Hematopoietic multipotent progenitor cell treated with erythropoietin and hydrocortisone succinate and interleukin-3 and kit ligand, for 15 days (in vitro differentiated cells): ENCODE measurements at regions not wholly inside any gene's neighbourhood (a gene's known extent, or its start where the extent isn't known, plus 50 kb on each side); places are given as distances from the start of the nearest gene placed in this dataset.
"Not testable (repeated sequence)": the region's sequence is repeated elsewhere in the genome, so short reads cannot be mapped to it uniquely, and the experiment has no call there.

ENCODE experiments used
- DNase-seq: peaks from one replicate; pipeline ENCODE4 v3.0.0-alpha.2; 2015; ENCODE audit warnings: low spot score

DNA sequence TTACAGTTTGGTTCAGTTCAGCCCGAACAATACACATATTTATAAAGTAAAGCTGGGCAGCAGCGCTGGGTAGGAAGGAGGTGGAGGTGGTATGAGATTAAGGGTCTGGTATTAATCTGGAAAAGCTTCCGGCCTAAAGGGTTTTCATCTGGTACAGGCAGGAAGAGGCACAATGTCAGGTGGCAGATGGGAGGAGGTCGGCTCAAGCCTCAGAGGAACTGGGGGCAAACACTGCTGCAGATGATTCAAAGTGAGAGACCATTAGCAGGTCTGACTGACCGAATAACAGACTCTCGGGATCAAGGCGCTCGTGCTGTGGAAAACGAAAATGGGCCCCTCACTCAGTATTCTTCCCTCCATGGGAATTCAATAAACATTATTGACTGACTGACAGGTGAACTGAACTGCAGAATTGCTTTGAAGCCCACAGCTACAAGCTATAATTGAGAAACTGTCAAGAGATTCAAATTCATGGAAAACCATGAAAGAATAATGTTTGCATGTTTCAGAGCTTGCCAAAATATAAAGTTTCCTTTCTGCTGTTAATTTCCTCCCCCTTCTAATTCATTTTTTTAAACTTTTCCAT lies 75.3 kb downstream of the TMEM167A start:
- DNase-seq = no peak

DNA sequence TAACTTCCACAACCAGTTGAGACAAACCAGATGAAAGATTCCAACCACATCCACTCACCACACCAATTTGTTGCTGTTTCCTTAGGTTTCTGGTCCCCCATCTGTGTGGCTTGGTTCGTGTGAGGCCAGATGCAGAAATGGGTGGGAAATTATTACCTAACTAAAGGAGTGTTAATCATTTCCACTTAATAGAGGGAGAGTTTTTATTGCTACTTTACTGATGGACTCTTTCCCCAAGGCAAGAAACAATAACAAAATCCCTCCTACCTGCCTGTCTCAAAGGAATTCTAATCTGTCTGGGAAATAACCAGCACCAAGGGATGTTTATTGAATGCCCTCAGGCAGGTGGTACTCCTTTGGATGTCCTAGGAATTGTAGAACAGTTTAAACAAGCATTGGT lies 76.3 kb downstream of the TMEM167A start:
- no peak for DNase-seq

DNA sequence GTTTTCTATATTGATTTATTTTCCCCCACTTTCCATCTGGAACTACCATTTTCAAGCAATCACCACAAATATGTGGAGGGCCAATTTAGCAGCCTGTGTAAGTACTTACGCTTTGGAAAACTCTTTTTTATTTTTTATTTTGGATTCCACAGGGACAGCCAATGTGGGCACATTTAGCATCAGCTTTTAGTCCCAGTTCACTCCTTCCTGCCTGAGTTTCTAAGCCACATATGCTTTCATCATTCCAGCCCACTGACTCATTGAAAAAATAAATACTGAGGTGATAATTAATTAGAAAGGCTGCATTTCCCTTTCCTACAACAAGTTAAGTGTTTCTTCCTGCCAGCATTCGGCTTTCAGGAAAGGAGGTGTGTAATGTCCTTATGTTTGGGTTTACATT lies 76.8 kb downstream of the TMEM167A start:
- DNase-seq = no peak

- no peak for DNase-seq
Observed at GRCh38 chr5:82993416-82993815, 83.8 kb downstream of the TMEM167A start.

GRCh38 chr5:82992646-82993045 lies 84.5 kb downstream of the TMEM167A start:
- no peak for DNase-seq

DNA sequence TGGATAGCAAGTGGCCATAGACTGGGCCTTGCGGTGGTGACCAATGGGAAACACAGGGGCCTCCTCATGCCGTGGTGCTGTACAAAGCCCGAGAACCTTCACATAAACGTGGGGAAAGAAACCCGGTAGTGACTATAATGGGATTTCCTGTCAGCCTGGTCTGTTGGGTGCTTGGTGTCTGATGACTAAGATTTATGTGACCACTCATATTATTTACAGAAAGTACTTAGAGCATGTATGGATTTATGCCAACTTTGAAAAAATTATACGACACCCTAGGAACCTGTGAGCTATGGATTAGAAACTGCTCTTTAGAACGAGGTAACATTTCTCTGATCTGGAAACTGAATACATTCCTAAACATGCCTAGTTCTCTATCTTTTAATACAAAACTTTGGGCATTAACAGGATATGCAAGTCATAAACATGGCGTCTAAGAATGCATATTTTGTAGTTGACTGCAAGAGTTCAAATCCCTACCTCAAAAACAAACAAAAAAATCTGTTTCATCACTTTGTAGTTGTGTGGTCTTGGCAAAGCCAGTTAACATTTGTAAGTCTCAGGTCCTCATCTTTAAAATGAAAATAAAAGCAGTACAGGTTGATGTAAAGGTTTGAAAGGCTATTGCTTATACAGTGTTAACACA lies 85.4 kb downstream of the TMEM167A start:
- no peak for DNase-seq

GRCh38 chr5:82991059-82991458 lies 86.1 kb downstream of the TMEM167A start:
- no peak for DNase-seq

DNA sequence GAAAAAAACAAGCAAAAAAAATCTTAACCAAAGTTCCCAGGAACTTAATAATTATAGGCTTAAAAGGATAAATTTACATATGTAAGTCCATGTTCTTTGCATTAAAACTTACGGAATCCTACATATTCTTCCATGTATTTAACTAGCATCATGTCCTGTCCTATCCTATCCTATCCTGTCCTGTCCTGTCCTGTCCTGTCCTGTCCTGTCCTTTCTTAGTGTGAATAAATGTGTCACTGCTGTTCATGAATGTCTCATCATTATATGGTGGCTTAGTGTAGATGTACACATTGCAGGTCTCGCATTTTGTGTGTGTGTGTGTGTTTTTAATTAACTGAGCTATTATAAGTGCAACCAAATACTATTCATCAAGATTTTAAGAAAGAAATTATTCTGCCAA lies 90.0 kb downstream of the TMEM167A start:
- DNase-seq = no peak

GRCh38 chr5:82986404-82986803 lies 90.8 kb downstream of the TMEM167A start:
- DNase-seq = no peak

- no peak for DNase-seq
Observed at GRCh38 chr5:82985763-82986162, 91.4 kb downstream of the TMEM167A start.

DNA sequence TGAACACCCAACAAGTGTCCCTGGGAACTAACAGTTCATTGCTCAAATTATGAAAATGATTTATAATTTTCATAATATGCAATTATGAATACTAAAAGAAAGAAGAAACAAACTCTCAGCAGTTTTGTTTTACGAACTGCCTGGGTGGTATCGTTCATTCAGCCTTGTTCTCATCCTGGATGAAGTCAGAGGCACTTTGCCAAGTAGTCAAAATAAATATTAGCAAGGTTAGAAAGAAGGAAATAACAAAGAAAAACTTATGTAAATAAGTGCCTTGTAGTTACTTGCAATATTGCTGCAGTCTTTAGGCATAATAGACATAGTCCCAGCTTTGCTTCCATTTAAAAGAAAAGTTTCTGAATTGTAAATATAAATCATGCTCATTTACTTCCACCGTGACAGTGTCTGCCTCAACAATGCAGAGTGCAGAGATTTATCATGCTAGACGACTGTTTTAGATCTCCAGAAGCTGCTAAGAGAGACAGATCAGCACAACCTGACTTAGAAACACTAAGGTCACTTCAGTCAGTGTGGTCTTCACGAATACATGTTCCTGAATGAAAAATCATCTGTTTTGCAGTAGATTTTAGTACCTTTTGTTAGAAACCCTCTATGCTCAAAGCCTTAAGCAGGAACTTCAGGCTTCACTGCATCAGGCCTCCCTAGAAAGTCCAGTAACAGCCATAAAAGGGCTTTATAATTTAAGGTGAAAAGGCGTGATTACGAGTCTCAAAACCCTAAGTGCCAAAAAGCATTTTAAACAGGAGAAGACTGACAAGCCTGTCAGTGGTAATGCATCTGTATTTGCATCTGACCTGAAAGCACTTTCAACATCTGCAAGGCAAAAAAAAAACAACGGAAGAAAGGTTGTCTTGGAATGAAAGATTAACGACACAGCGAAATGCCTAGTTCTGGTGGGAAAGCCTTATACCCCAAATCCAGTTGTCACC lies 92.1 kb downstream of the TMEM167A start:
- DNase-seq = no peak

DNA sequence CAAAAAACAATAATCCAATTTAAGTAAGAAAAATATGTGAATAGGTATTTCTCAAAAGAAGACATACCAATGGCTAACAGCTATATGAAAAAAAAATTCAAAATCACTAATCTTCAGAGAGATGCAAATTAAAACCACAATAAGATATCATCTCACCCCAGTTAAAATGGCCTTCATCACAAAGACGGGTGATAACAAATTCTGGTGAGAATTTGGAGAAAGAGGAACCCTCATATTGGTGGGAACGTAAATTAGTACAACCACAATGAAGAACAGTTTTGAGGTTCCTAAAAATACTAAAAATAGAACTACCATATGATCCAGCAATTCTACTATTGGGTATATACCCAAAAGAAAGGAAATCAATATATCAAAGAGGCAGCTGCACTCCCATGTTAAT lies 94.3 kb downstream of the TMEM167A start:
- no peak for DNase-seq

- not testable (repeated sequence) for DNase-seq
Observed at GRCh38 chr5:82976887-82977286, 100.3 kb downstream of the TMEM167A start.

- DNase-seq = no peak
Observed at GRCh38 chr5:82975812-82976211, 101.4 kb downstream of the TMEM167A start.

DNA sequence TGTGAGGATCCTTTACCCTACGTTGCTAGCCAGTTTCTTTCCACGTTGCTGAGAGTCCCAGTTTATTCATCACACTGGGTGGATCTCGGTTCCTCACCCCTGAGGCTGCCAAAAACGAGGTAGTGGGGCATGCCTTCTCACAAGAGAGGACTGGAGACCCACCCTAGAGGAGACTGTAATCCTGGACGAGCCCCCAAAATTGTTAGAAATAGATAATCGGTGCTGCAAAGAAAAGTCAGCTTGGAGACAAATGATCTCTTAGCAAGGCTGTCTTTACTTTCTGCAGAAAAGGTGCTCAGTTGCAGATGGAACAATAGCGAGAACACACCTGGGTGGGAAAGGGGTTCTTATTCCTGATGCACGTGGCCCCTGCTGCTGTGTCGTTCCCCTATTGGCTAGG lies 101.8 kb downstream of the TMEM167A start:
- no peak for DNase-seq

- DNase-seq = not testable (repeated sequence)
Observed at GRCh38 chr5:82974346-82974745, 102.8 kb downstream of the TMEM167A start.

DNA sequence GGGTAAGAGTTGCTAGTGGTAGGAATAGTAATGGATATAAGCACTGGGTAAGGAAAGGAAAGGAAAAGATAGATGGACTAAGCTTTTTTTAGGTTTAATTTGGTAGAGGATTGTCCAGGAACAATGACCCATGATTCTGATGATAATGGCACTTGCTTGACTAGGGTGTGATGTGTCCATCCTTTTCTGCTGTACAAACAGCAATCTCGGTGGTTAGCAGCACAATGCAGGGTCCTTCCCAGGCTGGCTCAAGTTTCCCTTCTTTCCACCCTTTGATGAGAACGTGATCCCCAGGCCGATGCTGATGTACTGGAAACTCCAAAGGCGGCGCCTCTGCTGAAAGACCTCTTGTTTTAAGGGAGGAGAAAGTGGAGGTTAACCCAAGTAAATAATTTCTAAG lies 105.3 kb downstream of the TMEM167A start:
- no peak for DNase-seq

GRCh38 chr5:82971034-82971806 lies 106.0 kb downstream of the TMEM167A start:
- not testable (repeated sequence) for DNase-seq

GRCh38 chr5:82969221-82969976 lies 107.8 kb downstream of the TMEM167A start:
- not testable (repeated sequence) for DNase-seq

- no peak for DNase-seq
Observed at GRCh38 chr5:82967072-82967471, 110.1 kb downstream of the TMEM167A start.

DNA sequence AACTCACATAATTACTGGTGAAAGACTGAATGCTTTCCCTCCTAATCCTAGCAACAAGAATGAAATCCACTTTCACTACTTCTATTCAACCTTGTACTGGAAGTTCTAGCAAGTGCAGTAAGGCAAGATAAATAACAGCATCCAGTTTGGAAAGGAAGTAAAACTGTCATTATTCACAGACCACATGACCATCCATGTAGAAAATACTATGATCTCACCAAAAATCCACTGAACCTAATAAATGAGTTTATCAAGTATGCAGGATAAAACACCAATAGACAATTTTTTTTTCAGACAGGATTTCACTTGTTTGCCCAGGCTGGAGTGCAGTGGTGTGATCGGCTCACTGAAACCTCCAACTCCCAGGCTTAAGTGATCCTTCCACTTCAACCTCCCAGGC lies 117.7 kb downstream of the TMEM167A start:
- DNase-seq = no peak
